ENCODE measurements at regions not wholly inside any gene's neighbourhood (a gene's known extent, or its start where the extent isn't known, plus 50 kb on each side); places are given as distances from the start of the nearest gene placed in this dataset.
"Not testable (repeated sequence)": the region's sequence is repeated elsewhere in the genome, so short reads cannot be mapped to it uniquely, and the experiment has no call there.

DNA sequence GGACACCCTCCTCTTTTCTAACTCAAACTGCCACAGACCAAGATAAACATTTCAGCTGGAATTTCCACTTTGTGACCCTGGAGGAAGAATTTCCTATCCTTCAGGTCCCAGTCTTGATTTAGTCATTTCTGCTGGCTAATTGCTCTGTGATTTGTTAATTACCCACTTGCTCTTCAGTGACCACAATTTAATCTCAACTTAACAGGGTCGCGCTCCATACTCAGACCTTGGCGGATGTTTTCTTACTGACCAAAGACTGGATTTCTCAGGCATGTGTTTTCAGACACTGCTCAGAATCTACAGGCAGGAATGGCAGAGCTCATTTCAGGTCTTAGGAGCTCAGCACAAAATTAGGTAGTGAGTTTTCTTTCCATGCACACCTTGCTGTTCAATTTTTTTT is 188.9 kb downstream of the ASMT start:
- H3K4me3 ChIP-seq, result no peak overlapping the region
- H3K4me1 ChIP-seq, result no peaks in the 10 kb centered on the region
- TF ChIP-seq, protein P1, sequence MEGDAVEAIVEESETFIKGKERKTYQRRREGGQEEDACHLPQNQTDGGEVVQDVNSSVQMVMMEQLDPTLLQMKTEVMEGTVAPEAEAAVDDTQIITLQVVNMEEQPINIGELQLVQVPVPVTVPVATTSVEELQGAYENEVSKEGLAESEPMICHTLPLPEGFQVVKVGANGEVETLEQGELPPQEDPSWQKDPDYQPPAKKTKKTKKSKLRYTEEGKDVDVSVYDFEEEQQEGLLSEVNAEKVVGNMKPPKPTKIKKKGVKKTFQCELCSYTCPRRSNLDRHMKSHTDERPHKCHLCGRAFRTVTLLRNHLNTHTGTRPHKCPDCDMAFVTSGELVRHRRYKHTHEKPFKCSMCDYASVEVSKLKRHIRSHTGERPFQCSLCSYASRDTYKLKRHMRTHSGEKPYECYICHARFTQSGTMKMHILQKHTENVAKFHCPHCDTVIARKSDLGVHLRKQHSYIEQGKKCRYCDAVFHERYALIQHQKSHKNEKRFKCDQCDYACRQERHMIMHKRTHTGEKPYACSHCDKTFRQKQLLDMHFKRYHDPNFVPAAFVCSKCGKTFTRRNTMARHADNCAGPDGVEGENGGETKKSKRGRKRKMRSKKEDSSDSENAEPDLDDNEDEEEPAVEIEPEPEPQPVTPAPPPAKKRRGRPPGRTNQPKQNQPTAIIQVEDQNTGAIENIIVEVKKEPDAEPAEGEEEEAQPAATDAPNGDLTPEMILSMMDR (IDR thresholded peaks at IDR 0.05), result no peak
- no peak for TF ChIP-seq POLR2A (IDR thresholded peaks at IDR 0.05)
- H3K36me3 ChIP-seq, result no peaks in the 10 kb centered on the region
- H3K27ac ChIP-seq, result no peak overlapping the region
- no peaks in the 10 kb centered on the region for H3K9me3 ChIP-seq
- H3K27me3 ChIP-seq, result no peaks in the 10 kb centered on the region
- no peak for DNase-seq

DNA sequence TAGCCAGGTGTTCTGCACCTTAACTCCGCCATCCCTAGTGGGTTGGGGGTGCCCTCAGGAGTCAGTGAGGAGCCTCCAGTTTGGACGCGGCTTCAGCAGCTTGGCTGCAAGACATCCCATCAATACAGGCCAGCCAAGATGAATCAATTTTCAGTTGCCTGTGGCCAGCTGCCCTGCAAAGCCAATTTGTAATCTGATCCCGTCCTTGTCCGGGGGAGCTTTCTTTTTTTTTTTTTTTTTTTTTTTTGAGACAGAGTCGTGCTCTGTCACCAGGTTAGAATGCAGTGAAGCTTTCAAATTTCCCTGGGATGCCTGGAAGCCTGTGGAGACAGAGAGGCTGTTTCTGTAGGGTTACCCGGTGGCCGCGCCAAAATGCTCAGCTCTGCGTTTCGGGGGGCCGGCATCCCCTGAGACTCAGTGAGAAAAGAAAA is 192.5 kb downstream of the ASMT start:
- no peaks in the 10 kb centered on the region for H3K4me1 ChIP-seq
- no peaks in the 10 kb centered on the region for H3K27me3 ChIP-seq
- H3K36me3 ChIP-seq, result no peaks in the 10 kb centered on the region
- peak in 1 of 3 donors; percentile 18 for DNase-seq
- no peak overlapping the region for H3K27ac ChIP-seq
- no peak overlapping the region for H3K4me3 ChIP-seq
- no peaks in the 10 kb centered on the region for H3K9me3 ChIP-seq
- TF ChIP-seq POLR2A (IDR thresholded peaks at IDR 0.05), result no peak
- TF ChIP-seq, protein P1 (IDR thresholded peaks at IDR 0.05), result no peak

DNA sequence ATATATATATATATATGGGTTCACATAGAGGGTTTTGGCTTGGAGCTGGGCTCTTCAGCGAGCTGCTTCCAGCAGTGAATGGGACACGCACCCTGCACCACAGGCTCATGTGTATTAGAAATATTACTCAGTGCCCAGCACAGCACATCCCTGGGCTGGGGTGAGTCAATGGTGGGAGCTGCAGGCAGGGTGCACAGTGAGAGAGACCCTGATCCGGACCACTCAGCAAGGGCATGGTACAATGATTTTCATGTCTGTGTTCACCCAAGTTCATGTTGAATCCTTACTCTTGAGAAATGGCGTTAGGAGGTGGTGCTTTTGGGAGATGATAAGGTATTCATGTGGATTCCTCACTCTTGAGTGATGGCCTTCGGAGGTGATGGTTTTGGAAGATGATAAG is 194.7 kb downstream of the ASMT start:
- no peak for TF ChIP-seq POLR2A (IDR thresholded peaks at IDR 0.05)
- TF ChIP-seq, protein P1 (IDR thresholded peaks at IDR 0.05), result no peak
- Histone ChIP-seq H3K36me3 (no peaks in the 10 kb centered on the region), H3K27me3 (no peaks in the 10 kb centered on the region), H3K4me3 (no peak overlapping the region), H3K27ac (no peak overlapping the region), H3K9me3 (no peaks in the 10 kb centered on the region), H3K4me1 (no peaks in the 10 kb centered on the region)
- peak in 1 of 3 donors; percentile 37 for DNase-seq

DNA sequence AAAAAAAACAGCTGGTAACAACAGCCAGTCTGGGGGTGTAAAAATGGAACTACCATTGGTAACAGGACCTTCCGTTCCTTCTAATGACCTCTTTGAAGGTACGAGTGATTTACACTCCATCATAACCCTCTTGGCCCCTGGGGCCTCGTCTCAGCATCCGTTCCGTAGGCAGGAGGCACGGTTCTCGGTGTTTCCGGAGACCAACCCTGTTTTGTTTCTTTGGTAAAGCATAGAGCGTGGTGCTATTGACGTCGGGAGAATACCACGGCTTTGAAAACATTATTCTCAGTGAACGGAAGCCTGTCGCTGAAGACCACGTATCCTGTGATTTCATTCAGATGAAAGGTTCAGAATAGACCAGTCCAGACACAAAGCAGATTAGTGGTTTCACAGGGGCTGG is 198.9 kb downstream of the ASMT start:
- H3K4me1 ChIP-seq, result no peaks in the 10 kb centered on the region
- no peak overlapping the region for H3K27ac ChIP-seq
- DNase-seq, result no peak
- TF ChIP-seq, protein P1 (IDR thresholded peaks at IDR 0.05), result no peak
- TF ChIP-seq POLR2A (IDR thresholded peaks at IDR 0.05), result no peak
- H3K36me3 ChIP-seq, result no peaks in the 10 kb centered on the region
- H3K9me3 ChIP-seq, result no peaks in the 10 kb centered on the region
- H3K4me3 ChIP-seq, result no peak overlapping the region
- H3K27me3 ChIP-seq, result no peaks in the 10 kb centered on the region

DNA sequence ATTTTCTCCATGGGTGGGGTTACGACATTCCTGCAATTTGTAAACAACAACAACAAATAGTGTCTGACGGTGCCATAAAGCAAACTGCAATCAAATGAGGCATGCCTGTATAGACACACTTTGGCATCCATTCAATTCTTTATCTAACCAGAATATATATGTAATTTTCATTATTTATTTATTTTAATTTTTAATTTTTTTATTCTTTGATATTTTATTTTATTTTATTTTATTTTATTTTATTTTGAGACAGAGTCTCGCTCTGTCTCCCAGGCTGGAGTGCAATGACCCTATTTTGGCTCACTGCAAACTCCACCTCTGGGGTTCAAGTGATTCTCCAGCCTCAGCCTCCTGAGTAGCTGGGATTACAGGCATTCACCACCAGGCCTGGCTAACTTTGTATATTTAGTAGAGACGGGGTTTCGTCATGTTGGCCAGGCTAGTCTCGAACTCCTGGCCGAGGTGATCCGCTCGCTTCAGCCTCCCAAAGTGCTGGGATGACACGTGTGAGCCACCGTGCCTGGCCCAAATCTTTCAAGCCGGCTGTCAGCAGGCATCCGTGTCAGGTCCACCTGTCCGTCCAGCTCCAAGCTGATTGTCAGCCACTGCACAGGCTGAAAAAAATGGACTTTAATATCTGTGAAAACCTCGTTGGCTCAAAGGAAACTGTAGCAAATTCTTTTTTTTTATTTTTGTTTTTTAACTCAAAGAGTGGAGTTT is 200.8 kb downstream of the ASMT start:
- Histone ChIP-seq H3K27ac (no peak overlapping the region), H3K27me3 (no peaks in the 10 kb centered on the region), H3K4me1 (no peaks in the 10 kb centered on the region), H3K9me3 (no peaks in the 10 kb centered on the region), H3K36me3 (no peaks in the 10 kb centered on the region), H3K4me3 (no peak overlapping the region)
- TF ChIP-seq POLR2A (IDR thresholded peaks at IDR 0.05), result no peak
- TF ChIP-seq, protein P1 (IDR thresholded peaks at IDR 0.05), result no peak
- no peak for DNase-seq

DNA sequence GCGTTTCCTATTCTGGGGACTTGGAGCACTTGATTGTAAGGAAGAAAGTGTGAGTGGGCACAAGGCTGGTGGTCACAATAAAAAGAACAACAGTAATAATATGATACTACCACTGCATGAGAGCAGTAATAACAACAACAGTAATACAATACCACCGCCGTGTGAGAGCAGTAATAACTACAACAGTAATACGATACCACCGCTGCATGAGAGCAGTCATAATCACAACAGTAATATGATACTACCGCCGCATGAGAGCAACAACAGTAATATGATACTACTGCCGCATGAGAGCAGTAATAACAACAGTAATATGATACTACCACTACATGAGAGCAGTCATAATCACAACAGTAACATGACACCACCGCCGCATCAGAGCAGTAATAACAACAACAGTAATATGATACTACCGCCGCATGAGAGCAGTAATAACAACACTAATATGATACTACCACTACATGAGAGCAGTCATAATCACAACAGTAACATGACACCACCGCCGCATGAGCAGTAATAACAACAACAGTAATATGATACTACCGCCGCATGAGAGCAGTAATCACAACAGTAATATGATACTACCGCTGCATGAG is 201.6 kb downstream of the ASMT start:
- not testable (repeated sequence) for H3K9me3 ChIP-seq, H3K4me1 ChIP-seq, H3K27ac ChIP-seq, H3K36me3 ChIP-seq, H3K27me3 ChIP-seq, H3K4me3 ChIP-seq, DNase-seq

All from Peyer's patch (tissue), 4 donors.